ENCODE measurements at regions not wholly inside any gene's neighbourhood (a gene's known extent, or its start where the extent isn't known, plus 50 kb on each side); places are given as distances from the start of the nearest gene placed in this dataset.

DNA sequence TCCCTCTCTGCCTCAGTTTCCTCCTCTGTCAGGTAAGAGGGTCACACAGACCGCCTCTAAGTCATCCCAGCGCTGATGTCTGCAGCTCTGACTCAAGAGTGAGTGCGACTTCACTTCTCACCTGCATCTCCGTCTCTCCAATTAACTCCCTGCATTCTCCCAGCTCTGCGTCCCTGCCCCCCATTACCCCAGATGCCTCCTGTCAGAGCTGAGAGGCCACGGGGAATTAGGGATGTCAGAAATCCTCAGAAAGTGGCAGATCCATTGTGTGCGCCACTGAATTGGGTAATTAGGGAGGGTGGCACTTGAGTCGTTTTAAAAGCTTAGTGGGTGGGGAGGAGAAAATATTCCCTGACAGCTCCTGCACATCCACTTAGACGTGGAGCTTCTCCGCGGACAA is 885.4 kb upstream of the EEF2KMT start:
- DNase-seq, result no peak
- Histone ChIP-seq H3K9ac (ENCODE audit: low read length) (no peak overlapping the region), H3K27me3 (ENCODE audit: low read length) (no peaks in the 10 kb centered on the region), H3K9me2 (replicated peaks; ENCODE audit: insufficient read depth, low read length) (no peaks in the 10 kb centered on the region), H3K36me3 (ENCODE audit: insufficient read depth, low read length) (no peaks in the 10 kb centered on the region), H3K4me3 (ENCODE audit: low read length) (no peak overlapping the region), H3K27ac (ENCODE audit: low read length) (no peak overlapping the region), H4K20me1 (ENCODE audit: insufficient read depth, low read depth, low read length) (no peaks in the 10 kb centered on the region), H3K79me2 (ENCODE audit: low read length) (no peaks in the 10 kb centered on the region), H3K9me3 (ENCODE audit: low read length) (no peaks in the 10 kb centered on the region), H3K4me2 (ENCODE audit: low read depth, low read length, poor library complexity, severe bottlenecking) (no peak overlapping the region), H2AFZ (ENCODE audit: low read length) (no peak overlapping the region), H3K4me1 (ENCODE audit: low read length) (no peaks in the 10 kb centered on the region)

DNA sequence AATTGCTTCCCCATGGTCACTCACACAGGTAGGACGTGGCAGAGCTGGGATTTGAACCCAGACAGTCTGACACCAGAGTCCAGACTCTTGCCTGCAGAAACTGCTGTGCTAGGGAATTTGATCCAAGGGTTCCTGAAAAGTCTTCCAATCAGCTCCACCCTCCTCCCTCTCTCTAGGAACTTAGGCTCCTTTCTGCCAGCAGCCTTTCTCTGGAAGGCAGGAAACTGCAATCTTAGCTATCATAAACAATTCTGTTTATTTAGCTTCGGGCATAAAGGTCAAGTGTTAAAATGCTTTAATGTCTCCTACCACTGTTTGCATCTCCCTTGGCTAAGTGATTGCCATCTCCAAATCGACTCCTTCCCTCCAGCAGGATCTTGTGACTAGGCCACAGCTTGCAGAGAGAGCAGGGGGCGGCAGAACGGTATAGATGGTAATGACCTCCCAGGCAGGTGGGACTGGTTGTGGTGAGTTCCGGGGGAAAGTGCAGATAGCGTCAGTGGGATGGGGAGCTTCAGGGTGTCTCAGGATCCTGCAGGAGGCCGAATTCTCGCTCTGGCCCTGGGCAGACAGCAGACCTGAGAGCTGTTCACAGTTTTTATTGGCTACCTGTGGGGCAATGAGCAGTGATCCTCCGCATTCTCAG is 882.4 kb upstream of the EEF2KMT start:
- H3K9me3 ChIP-seq (ENCODE audit: low read length), result 0 out of 2 replicates have a peak, but pooled peaks cover 4% of the 10 kb centered on the region
- H3K9ac ChIP-seq (ENCODE audit: low read length), result no peak overlapping the region
- H3K4me3 ChIP-seq (ENCODE audit: low read length), result no peak overlapping the region
- H3K4me2 ChIP-seq (ENCODE audit: low read depth, low read length, poor library complexity, severe bottlenecking), result no peak overlapping the region
- no peaks in the 10 kb centered on the region for H3K27me3 ChIP-seq (ENCODE audit: low read length)
- no peaks in the 10 kb centered on the region for H3K9me2 ChIP-seq (replicated peaks; ENCODE audit: insufficient read depth, low read length)
- no peak for DNase-seq
- H3K79me2 ChIP-seq (ENCODE audit: low read length), result no peaks in the 10 kb centered on the region
- H3K36me3 ChIP-seq (ENCODE audit: insufficient read depth, low read length), result no peaks in the 10 kb centered on the region
- H3K4me1 ChIP-seq (ENCODE audit: low read length), result no peaks in the 10 kb centered on the region
- no peaks in the 10 kb centered on the region for H4K20me1 ChIP-seq (ENCODE audit: insufficient read depth, low read depth, low read length)
- no peak overlapping the region for H3K27ac ChIP-seq (ENCODE audit: low read length)
- no peak overlapping the region for H2AFZ ChIP-seq (ENCODE audit: low read length)

DNA sequence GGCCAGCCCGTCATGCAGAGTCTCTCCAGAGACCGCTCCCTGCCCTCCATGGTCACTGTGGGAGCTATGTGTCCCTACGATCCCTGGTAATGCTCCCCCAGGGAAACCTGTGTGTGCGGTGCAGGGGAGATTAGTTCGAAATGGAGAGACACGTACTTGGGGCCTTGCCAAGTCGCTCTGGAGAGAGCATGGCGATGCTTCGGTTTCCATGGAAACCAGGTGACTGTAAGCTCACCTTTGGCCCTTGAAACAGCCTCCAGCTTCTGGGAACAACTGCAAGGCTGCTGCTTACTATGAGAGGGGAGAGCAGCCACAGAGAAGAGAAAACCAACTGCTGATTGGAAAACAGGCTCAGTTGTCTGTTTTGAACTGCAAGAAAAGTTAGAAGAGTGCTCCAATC is 879.7 kb upstream of the EEF2KMT start:
- H4K20me1 ChIP-seq (ENCODE audit: insufficient read depth, low read depth, low read length), result no peaks in the 10 kb centered on the region
- no peaks in the 10 kb centered on the region for H3K36me3 ChIP-seq (ENCODE audit: insufficient read depth, low read length)
- no peak overlapping the region for H2AFZ ChIP-seq (ENCODE audit: low read length)
- no peak overlapping the region for H3K27ac ChIP-seq (ENCODE audit: low read length)
- no peaks in the 10 kb centered on the region for H3K27me3 ChIP-seq (ENCODE audit: low read length)
- H3K9ac ChIP-seq (ENCODE audit: low read length), result no peak overlapping the region
- no peak overlapping the region for H3K4me3 ChIP-seq (ENCODE audit: low read length)
- DNase-seq, result no peak
- H3K4me2 ChIP-seq (ENCODE audit: low read depth, low read length, poor library complexity, severe bottlenecking), result no peak overlapping the region
- H3K4me1 ChIP-seq (ENCODE audit: low read length), result no peaks in the 10 kb centered on the region
- no peaks in the 10 kb centered on the region for H3K79me2 ChIP-seq (ENCODE audit: low read length)
- no peaks in the 10 kb centered on the region for H3K9me2 ChIP-seq (replicated peaks; ENCODE audit: insufficient read depth, low read length)
- H3K9me3 ChIP-seq (ENCODE audit: low read length), result 0 out of 2 replicates have a peak, but pooled peaks cover 4% of the 10 kb centered on the region

DNA sequence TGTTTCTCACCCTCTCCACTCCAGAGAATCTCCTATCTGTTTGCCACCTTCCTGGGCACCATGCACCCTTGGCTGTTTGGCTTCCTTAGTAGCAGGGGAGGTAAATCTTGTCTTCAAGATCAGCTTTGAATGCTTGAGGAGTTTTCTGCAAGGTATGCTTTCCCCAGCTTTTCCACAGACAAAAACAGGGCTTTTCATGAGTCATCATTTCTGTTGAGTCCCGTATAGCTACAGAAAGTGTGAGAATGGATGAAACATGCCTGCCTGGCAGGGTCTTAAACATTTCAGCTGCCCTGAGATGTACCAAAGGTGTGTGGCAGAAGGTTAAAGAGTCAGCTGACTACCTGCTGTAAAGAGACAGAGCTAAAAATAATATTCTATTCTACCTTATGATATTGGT is 875.2 kb upstream of the EEF2KMT start:
- Histone ChIP-seq H3K4me1 (ENCODE audit: low read length) (no peaks in the 10 kb centered on the region), H3K27me3 (ENCODE audit: low read length) (no peaks in the 10 kb centered on the region), H3K27ac (ENCODE audit: low read length) (no peak overlapping the region), H3K4me3 (ENCODE audit: low read length) (no peak overlapping the region), H3K79me2 (ENCODE audit: low read length) (no peaks in the 10 kb centered on the region), H3K9me3 (ENCODE audit: low read length) (peaks cover 9% of the 10 kb centered on the region), H3K4me2 (ENCODE audit: low read depth, low read length, poor library complexity, severe bottlenecking) (no peak overlapping the region), H3K36me3 (ENCODE audit: insufficient read depth, low read length) (no peaks in the 10 kb centered on the region), H2AFZ (ENCODE audit: low read length) (no peak overlapping the region), H3K9ac (ENCODE audit: low read length) (no peak overlapping the region), H3K9me2 (replicated peaks; ENCODE audit: insufficient read depth, low read length) (no peaks in the 10 kb centered on the region), H4K20me1 (ENCODE audit: insufficient read depth, low read depth, low read length) (no peaks in the 10 kb centered on the region)
- DNase-seq, result no peak

DNA sequence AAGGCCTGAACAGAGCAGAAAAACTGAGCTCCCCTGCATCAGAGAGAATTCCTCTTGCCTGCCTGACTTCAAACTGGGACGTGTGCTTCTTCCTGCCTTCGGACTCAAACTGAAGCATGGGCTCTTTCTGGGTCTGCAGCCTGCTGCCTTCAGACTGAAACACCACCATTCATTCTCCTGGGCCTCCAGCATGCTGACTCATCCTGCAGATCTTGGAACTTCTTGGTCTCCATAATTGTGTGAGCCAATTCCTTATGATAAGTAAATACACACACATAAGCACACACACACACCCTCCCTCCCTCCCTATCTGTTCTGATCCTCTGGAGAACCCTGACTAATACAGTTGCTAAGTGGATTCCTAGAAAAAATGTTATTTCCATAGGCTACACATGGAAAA is 874.3 kb upstream of the EEF2KMT start:
- no peak for DNase-seq
- Histone ChIP-seq H3K4me3 (ENCODE audit: low read length) (no peak overlapping the region), H3K4me2 (ENCODE audit: low read depth, low read length, poor library complexity, severe bottlenecking) (no peak overlapping the region), H3K9me3 (ENCODE audit: low read length) (peaks cover 6% of the 10 kb centered on the region), H3K79me2 (ENCODE audit: low read length) (no peaks in the 10 kb centered on the region), H3K27ac (ENCODE audit: low read length) (no peak overlapping the region), H3K36me3 (ENCODE audit: insufficient read depth, low read length) (no peaks in the 10 kb centered on the region), H2AFZ (ENCODE audit: low read length) (no peak overlapping the region), H3K27me3 (ENCODE audit: low read length) (no peaks in the 10 kb centered on the region), H3K9ac (ENCODE audit: low read length) (no peak overlapping the region), H4K20me1 (ENCODE audit: insufficient read depth, low read depth, low read length) (no peaks in the 10 kb centered on the region), H3K9me2 (replicated peaks; ENCODE audit: insufficient read depth, low read length) (no peaks in the 10 kb centered on the region), H3K4me1 (ENCODE audit: low read length) (no peaks in the 10 kb centered on the region)

DNA sequence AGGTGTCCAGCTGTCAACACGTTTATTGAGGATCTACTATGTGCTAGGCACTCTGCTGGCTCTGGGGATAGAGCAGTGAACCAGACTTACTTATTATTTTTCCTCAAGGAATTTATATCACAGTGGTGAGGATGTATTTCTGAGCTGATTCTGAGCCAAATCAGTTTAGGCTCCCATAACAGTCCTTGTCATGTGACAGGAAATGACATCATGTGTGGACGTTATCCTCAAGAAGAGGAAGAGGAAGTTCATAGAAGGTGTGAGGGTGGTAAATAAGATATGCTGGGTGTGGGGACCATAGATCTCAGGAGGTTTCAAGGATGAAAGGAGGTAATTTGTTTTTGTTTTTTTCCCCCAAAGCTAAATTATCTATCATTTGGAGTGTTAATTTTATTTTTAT is 873.5 kb upstream of the EEF2KMT start:
- DNase-seq, result peak; percentile 50
- H3K9me2 ChIP-seq (replicated peaks; ENCODE audit: insufficient read depth, low read length), result no peaks in the 10 kb centered on the region
- no peak overlapping the region for H3K27ac ChIP-seq (ENCODE audit: low read length)
- H3K9me3 ChIP-seq (ENCODE audit: low read length), result peaks cover 6% of the 10 kb centered on the region
- H2AFZ ChIP-seq (ENCODE audit: low read length), result no peak overlapping the region
- H3K36me3 ChIP-seq (ENCODE audit: insufficient read depth, low read length), result no peaks in the 10 kb centered on the region
- no peaks in the 10 kb centered on the region for H3K27me3 ChIP-seq (ENCODE audit: low read length)
- H3K4me1 ChIP-seq (ENCODE audit: low read length), result no peaks in the 10 kb centered on the region
- no peaks in the 10 kb centered on the region for H4K20me1 ChIP-seq (ENCODE audit: insufficient read depth, low read depth, low read length)
- H3K4me2 ChIP-seq (ENCODE audit: low read depth, low read length, poor library complexity, severe bottlenecking), result no peak overlapping the region
- H3K9ac ChIP-seq (ENCODE audit: low read length), result no peak overlapping the region
- no peak overlapping the region for H3K4me3 ChIP-seq (ENCODE audit: low read length)
- H3K79me2 ChIP-seq (ENCODE audit: low read length), result no peaks in the 10 kb centered on the region

DNA sequence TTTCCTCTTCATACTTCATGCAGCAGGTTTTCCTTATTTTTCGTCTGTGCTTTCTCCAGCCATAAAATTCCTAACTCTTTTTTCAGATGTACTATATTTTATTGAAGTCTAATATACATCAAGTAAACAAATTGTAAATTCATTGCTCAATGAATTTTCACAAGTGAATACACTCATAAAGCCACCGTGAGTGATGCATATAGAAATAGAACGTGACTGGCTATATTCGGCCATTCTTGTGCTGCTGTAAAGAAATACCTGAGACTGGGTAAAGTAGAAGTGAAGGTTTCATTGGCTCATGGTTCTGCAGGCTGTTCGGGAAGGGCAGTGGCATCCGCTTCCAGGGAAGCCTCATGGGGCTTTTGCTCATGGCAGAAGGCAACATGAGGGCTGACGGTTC is 868.4 kb upstream of the EEF2KMT start:
- Histone ChIP-seq H3K27me3 (ENCODE audit: low read length) (no peaks in the 10 kb centered on the region), H4K20me1 (ENCODE audit: insufficient read depth, low read depth, low read length) (no peaks in the 10 kb centered on the region), H3K27ac (ENCODE audit: low read length) (no peak overlapping the region), H3K4me1 (ENCODE audit: low read length) (no peaks in the 10 kb centered on the region), H3K36me3 (ENCODE audit: insufficient read depth, low read length) (no peaks in the 10 kb centered on the region), H3K4me2 (ENCODE audit: low read depth, low read length, poor library complexity, severe bottlenecking) (no peak overlapping the region), H3K9me3 (ENCODE audit: low read length) (peaks cover 2% of the 10 kb centered on the region; the same call in 1 of the 2 replicates), H2AFZ (ENCODE audit: low read length) (no peak overlapping the region), H3K9ac (ENCODE audit: low read length) (no peak overlapping the region), H3K4me3 (ENCODE audit: low read length) (no peak overlapping the region), H3K79me2 (ENCODE audit: low read length) (no peaks in the 10 kb centered on the region), H3K9me2 (replicated peaks; ENCODE audit: insufficient read depth, low read length) (no peaks in the 10 kb centered on the region)
- DNase-seq, result no peak

DNA sequence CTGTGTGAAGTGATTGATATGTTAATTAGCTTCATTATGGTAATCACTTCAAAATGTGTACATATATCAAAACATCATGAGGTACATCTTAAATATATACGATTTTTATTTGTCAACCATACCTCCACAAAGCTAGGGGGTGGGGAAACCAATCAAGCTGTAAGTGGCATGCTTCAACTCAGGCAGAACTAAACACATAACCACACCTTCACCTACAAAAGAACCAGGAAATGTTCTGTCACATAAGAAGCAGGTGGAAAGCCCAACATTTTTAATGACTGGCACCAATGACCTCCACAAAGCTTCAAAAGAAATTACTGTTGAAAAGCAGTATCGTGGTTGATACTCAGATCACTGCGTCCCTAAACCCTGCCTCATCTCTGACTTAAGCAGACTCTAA is 867.7 kb upstream of the EEF2KMT start:
- Histone ChIP-seq H3K36me3 (ENCODE audit: insufficient read depth, low read length) (no peaks in the 10 kb centered on the region), H3K27me3 (ENCODE audit: low read length) (no peaks in the 10 kb centered on the region), H3K4me3 (ENCODE audit: low read length) (no peak overlapping the region), H3K4me1 (ENCODE audit: low read length) (no peaks in the 10 kb centered on the region), H3K9me2 (replicated peaks; ENCODE audit: insufficient read depth, low read length) (no peaks in the 10 kb centered on the region), H3K27ac (ENCODE audit: low read length) (no peak overlapping the region), H2AFZ (ENCODE audit: low read length) (no peak overlapping the region), H3K79me2 (ENCODE audit: low read length) (no peaks in the 10 kb centered on the region), H3K9ac (ENCODE audit: low read length) (no peak overlapping the region), H3K9me3 (ENCODE audit: low read length) (no peaks in the 10 kb centered on the region), H4K20me1 (ENCODE audit: insufficient read depth, low read depth, low read length) (no peaks in the 10 kb centered on the region), H3K4me2 (ENCODE audit: low read depth, low read length, poor library complexity, severe bottlenecking) (no peak overlapping the region)
- no peak for DNase-seq

DNA sequence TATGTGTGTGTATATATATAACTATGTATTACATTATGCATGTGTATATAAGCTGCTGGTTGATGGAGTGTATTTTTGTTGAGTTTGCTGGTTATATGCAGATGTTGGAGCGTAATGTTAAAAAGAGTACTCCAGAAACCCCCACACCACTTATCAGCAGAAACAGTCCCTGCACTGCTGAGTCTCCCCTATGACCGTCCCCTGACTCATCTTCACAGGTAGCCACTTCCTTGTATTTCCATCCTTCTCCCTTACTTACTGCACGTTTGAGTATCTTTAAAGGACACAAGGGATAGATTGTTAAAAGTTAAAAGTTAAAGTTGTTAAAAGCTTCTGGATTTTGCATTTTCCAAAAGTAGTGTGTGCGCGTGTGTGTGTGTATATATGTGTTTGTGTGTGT is 853.9 kb upstream of the EEF2KMT start:
- Histone ChIP-seq H3K9me2 (replicated peaks; ENCODE audit: insufficient read depth, low read length) (no peaks in the 10 kb centered on the region), H3K4me3 (ENCODE audit: low read length) (no peak overlapping the region), H3K27me3 (ENCODE audit: low read length) (no peaks in the 10 kb centered on the region)

More for the DNA sequence above, 853.9 kb upstream of the EEF2KMT start:
- Histone ChIP-seq H3K4me2 (ENCODE audit: low read depth, low read length, poor library complexity, severe bottlenecking) (no peak overlapping the region), H3K27ac (ENCODE audit: low read length) (no peak overlapping the region), H3K9me3 (ENCODE audit: low read length) (no peaks in the 10 kb centered on the region), H2AFZ (ENCODE audit: low read length) (no peak overlapping the region), H3K9ac (ENCODE audit: low read length) (no peak overlapping the region), H3K36me3 (ENCODE audit: insufficient read depth, low read length) (no peaks in the 10 kb centered on the region), H3K79me2 (ENCODE audit: low read length) (no peaks in the 10 kb centered on the region), H4K20me1 (ENCODE audit: insufficient read depth, low read depth, low read length) (no peaks in the 10 kb centered on the region), H3K4me1 (ENCODE audit: low read length) (no peaks in the 10 kb centered on the region)
- no peak for DNase-seq

Data from Karpas-422 (cell line).